ENCODE measurements at regions not wholly inside any gene's neighbourhood (a gene's known extent, or its start where the extent isn't known, plus 50 kb on each side); places are given as distances from the start of the nearest gene placed in this dataset.

DNA sequence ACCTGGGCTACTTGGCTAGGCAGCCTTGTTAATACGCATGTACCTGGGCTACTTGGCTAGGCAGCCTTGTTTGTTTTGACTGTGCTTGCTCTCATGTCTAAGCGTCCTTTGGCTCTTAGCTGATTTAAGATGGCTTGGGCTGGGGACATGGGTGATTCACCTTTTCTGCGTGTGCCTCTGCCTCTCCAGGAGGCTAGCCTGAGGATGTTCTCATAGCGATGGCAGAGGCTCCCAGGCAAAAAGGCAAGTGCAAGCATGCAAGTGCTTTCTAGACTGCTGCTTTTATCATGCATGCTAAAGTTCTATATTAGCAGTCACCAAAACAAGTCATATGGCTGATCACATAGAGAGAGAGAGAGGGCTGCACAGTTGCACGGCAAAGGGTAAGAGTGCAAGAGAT, 300.5 kb downstream of the IRX1 start:
- Mint-ChIP-seq H3K27ac (no peak overlapping the region), H3K27me3 (ENCODE audit: low read depth) (peaks cover 26% of the 10 kb centered on the region), H3K4me1 (peaks cover 12 to 19% of the 10 kb centered on the region in 2 experiments), H3K9me3 (peaks cover 16 to 21% of the 10 kb centered on the region in 2 experiments), H3K4me3 (no peak overlapping the region), H3K36me3 (ENCODE audit: insufficient read depth in 1 of 3, low read depth in 3 of 3) (peaks cover 0 to 13% (median 4%) of the 10 kb centered on the region in 3 experiments; a peak in 4 of 7 replicates)
- no peak overlapping the region for H3K56ac ChIP-seq (ENCODE audit: insufficient read length, low read depth, low read length)
- no peak overlapping the region for H3K4ac ChIP-seq (ENCODE audit: low read depth, low read length)
- no peak overlapping the region for H4K5ac ChIP-seq (ENCODE audit: insufficient read length, low read depth, low read length)
- H3K18ac ChIP-seq (ENCODE audit: insufficient read length, low read depth, low read length) = no peak overlapping the region
- no peak overlapping the region for H3T11ph ChIP-seq (ENCODE audit: low read length)
- no peaks in the 10 kb centered on the region for H3K9me3 ChIP-seq (ENCODE audit: control insufficient read depth, low read depth, low read length)
- H3K4me1 ChIP-seq (ENCODE audit: insufficient read depth, low read length) = no peaks in the 10 kb centered on the region
- H2AK5ac ChIP-seq (ENCODE audit: insufficient read length, low read length) = no peak overlapping the region
- no peak for DNase-seq
- WGBS (ENCODE audit: extremely low coverage, insufficient read length, low lambda C conversion rate) = no CpG with 5 or more reads among the region's 5 CpGs
- H2BK5ac ChIP-seq (ENCODE audit: insufficient read length, low read length) = no peak overlapping the region
- H2AFZ ChIP-seq (ENCODE audit: low read length) = no peak overlapping the region
- no peaks in the 10 kb centered on the region for H4K20me1 ChIP-seq (ENCODE audit: control insufficient read depth, insufficient read depth, insufficient read length)
- no peaks in the 10 kb centered on the region for H3K79me1 ChIP-seq (ENCODE audit: insufficient read depth, low read depth, low read length, poor library complexity, severe bottlenecking)
- no peak overlapping the region for H3K23ac ChIP-seq (ENCODE audit: insufficient read length, low read depth, low read length)
- no peak overlapping the region for H3K14ac ChIP-seq (ENCODE audit: insufficient read depth, low read length)
- no peak overlapping the region for H3K27ac ChIP-seq (ENCODE audit: insufficient read length, low read depth, low read length)
- no peaks in the 10 kb centered on the region for H3K27me3 ChIP-seq (ENCODE audit: insufficient read depth, low read length)
- no peaks in the 10 kb centered on the region for H3K79me2 ChIP-seq (ENCODE audit: insufficient read depth, low read length)
- H2BK20ac ChIP-seq (ENCODE audit: low read depth, low read length, poor library complexity, severe bottlenecking) = no peak overlapping the region
- TF ChIP-seq, protein P1, sequence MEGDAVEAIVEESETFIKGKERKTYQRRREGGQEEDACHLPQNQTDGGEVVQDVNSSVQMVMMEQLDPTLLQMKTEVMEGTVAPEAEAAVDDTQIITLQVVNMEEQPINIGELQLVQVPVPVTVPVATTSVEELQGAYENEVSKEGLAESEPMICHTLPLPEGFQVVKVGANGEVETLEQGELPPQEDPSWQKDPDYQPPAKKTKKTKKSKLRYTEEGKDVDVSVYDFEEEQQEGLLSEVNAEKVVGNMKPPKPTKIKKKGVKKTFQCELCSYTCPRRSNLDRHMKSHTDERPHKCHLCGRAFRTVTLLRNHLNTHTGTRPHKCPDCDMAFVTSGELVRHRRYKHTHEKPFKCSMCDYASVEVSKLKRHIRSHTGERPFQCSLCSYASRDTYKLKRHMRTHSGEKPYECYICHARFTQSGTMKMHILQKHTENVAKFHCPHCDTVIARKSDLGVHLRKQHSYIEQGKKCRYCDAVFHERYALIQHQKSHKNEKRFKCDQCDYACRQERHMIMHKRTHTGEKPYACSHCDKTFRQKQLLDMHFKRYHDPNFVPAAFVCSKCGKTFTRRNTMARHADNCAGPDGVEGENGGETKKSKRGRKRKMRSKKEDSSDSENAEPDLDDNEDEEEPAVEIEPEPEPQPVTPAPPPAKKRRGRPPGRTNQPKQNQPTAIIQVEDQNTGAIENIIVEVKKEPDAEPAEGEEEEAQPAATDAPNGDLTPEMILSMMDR (conservative IDR thresholded peaks at IDR 0.05) = no peak
- H2BK15ac ChIP-seq (ENCODE audit: low read depth, low read length) = no peak overlapping the region
- H3K9ac ChIP-seq (ENCODE audit: extremely low read depth, insufficient read length, low read length) = no peak overlapping the region
- no peak overlapping the region for H2BK12ac ChIP-seq (ENCODE audit: insufficient read length, low read depth, low read length)
- no peak overlapping the region for H4K8ac ChIP-seq (replicated peaks; ENCODE audit: insufficient read length, low read depth, low read length)
- H3K23me2 ChIP-seq (ENCODE audit: insufficient read length, low read depth, low read length, poor library complexity, severe bottlenecking) = no peaks in the 10 kb centered on the region
- H3K4me2 ChIP-seq (ENCODE audit: insufficient read depth, insufficient read length, low read length) = no peak overlapping the region
- H2BK120ac ChIP-seq (ENCODE audit: low read depth, low read length, poor library complexity, severe bottlenecking) = no peak overlapping the region
- no peak overlapping the region for H4K91ac ChIP-seq (ENCODE audit: insufficient read length, low read depth, low read length)

All from H9 (cell line).